PC-3 (cell line): ENCODE measurements at regions not wholly inside any gene's neighbourhood (a gene's known extent, or its start where the extent isn't known, plus 50 kb on each side); places are given as distances from the start of the nearest gene placed in this dataset.

Experiments used
- ATAC-seq: fragments of 200-7000 bp; cut with Tn5 transposase; 2 replicates; pipeline ENCODE4 v1.9.1; 2020; ENCODE audit warnings: mild to moderate bottlenecking, moderate library complexity
- BruUV-seq: library from RNA; stranded (reverse); fragments of 400-500 nt; replicated peaks from 2 replicates; lab custom pipeline; 2021; lab: Mats Ljungman, UMichigan
- CTCF ChIA-PET: fragments of 300-600 bp; sonication (Branson Sonifier 250); formaldehyde crosslinking; loops from one replicate; lab custom pipeline; 2022; ENCODE audit warnings: antibody characterized with exemption; lab: Charles Lee
- POLR2A ChIA-PET: fragments of 300-600 bp; sonication (Branson Sonifier 250); formaldehyde crosslinking; loops from one replicate; lab custom pipeline; 2022; ENCODE audit warnings: antibody characterized with exemption; ENCODE audit not compliant: unreplicated experiment; lab: Charles Lee
- DNase-seq: peaks from one replicate; pipeline ENCODE4 v3.0.0-alpha.2; 2015
- H2AFZ ChIP-seq: fragments of 300-600 bp; sonication (generic); 2 replicates; pipeline ENCODE4 v1.6.0; 2016; ENCODE audit warnings: antibody characterized with exemption, low read length
- H3F3A ChIP-seq: fragments of 300-600 bp; sonication (generic); one replicate; pipeline ENCODE4 v1.6.0; 2017; ENCODE audit warnings: antibody characterized with exemption, low read length, control low read depth, mild to moderate bottlenecking; ENCODE audit not compliant: unreplicated experiment
- H3K27ac ChIP-seq: fragments of 300-600 bp; sonication (generic); 2 replicates; pipeline ENCODE4 v1.5.1; 2016; ENCODE audit warnings: mild to moderate bottlenecking, low read length
- H3K27me3 ChIP-seq: fragments of 300-600 bp; sonication (generic); 2 replicates; pipeline ENCODE4 v1.6.1; 2016; ENCODE audit warnings: low read length, mixed read lengths
- H3K36me3 ChIP-seq: fragments of 300-600 bp; sonication (generic); 2 replicates; pipeline ENCODE4 v1.6.1; 2016; ENCODE audit warnings: low read depth, mixed run types, low read length, mixed read lengths
- H3K4me1 ChIP-seq: fragments of 300-600 bp; sonication (generic); 2 replicates; pipeline ENCODE4 v1.5.1; 2016; ENCODE audit warnings: low read length; ENCODE audit not compliant: insufficient read depth
- H3K4me2 ChIP-seq: fragments of 300-600 bp; sonication (generic); 2 replicates; pipeline ENCODE4 v1.6.0; 2016; ENCODE audit warnings: low read length
- H3K4me3 ChIP-seq: fragments of 300-600 bp; sonication (generic); 2 replicates; pipeline ENCODE4 v1.5.1; 2016; ENCODE audit warnings: mild to moderate bottlenecking, low read length, mixed read lengths
- H3K79me2 ChIP-seq: fragments of 300-600 bp; sonication (generic); 2 replicates; pipeline ENCODE4 v1.6.1; 2017; ENCODE audit warnings: low read length, mixed read lengths
- H3K9ac ChIP-seq: fragments of 300-600 bp; sonication (generic); 2 replicates; pipeline ENCODE4 v1.6.0; 2016; ENCODE audit warnings: mild to moderate bottlenecking, low read length
- H3K9me2 ChIP-seq: fragments of 300-600 bp; sonication (generic); replicated peaks from 2 replicates; pipeline ENCODE4 v1.6.1; 2016; ENCODE audit warnings: mixed run types, low read length, mixed read lengths
- H3K9me3 ChIP-seq: fragments of 300-600 bp; sonication (generic); 2 replicates; pipeline ENCODE4 v1.6.1; 2016; ENCODE audit warnings: low read length, mixed read lengths
- H4K20me1 ChIP-seq: fragments of 300-600 bp; sonication (generic); 2 replicates; pipeline ENCODE4 v1.6.1; 2016; ENCODE audit warnings: low read length, mixed read lengths
- EZH2 ChIP-seq: fragments of 300-600 bp; sonication (generic); IDR thresholded peaks from one replicate; pipeline ENCODE4 v1.6.1; 2017; ENCODE audit warnings: antibody characterized with exemption, mild to moderate bottlenecking, low read length; ENCODE audit not compliant: unreplicated experiment
- EZH2phosphoT487 ChIP-seq: fragments of 300-600 bp; sonication (generic); IDR thresholded peaks from 2 replicates; pipeline ENCODE4 v1.6.1; 2018; ENCODE audit warnings: mild to moderate bottlenecking, antibody characterized with exemption, low read length, borderline replicate concordance
- intact Hi-C: fragments of 100-400 bp; cut with micrococcal nuclease; formaldehyde crosslinking; loops from 2 replicates; pipeline ENCODE4 v1.9.0; 2023
- TF ChIP-seq, protein P1 (sequence below): fragments of 300-600 bp; sonication (generic); conservative IDR thresholded peaks from 2 replicates; pipeline ENCODE4 v1.5.1; 2017; ENCODE audit warnings: antibody characterized with exemption, low read depth, mild to moderate bottlenecking, low read length

DNA sequence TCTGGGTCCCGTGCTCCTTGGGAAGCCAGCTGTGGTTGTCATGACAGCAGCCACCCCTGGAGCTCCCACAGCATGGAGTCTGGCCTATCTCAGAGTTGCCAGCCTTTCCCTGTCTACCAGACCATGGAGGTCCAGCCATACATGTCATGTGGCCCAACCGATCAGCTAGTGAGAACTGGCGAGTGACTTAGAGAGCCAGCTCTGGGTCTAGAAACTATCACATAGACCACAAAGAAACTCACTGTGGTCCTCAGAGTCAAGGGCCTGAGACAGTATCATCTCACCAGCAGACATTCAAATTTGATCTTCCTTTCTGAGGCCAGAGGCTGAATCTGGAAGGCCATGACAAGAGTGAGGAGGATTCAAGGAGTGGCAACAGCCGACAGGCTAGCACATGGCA, 223.3 kb upstream of the GPR26 start:
- H3K4me2 ChIP-seq = no peak overlapping the region
- H3K9ac ChIP-seq = no peak overlapping the region
- ChIA-PET CTCF (no interaction called here), POLR2A (no interaction called here)
- no peaks in the 10 kb centered on the region for H3K4me1 ChIP-seq
- no peaks in the 10 kb centered on the region for H3K9me3 ChIP-seq
- H3K79me2 ChIP-seq = no peaks in the 10 kb centered on the region
- TF ChIP-seq, protein P1, sequence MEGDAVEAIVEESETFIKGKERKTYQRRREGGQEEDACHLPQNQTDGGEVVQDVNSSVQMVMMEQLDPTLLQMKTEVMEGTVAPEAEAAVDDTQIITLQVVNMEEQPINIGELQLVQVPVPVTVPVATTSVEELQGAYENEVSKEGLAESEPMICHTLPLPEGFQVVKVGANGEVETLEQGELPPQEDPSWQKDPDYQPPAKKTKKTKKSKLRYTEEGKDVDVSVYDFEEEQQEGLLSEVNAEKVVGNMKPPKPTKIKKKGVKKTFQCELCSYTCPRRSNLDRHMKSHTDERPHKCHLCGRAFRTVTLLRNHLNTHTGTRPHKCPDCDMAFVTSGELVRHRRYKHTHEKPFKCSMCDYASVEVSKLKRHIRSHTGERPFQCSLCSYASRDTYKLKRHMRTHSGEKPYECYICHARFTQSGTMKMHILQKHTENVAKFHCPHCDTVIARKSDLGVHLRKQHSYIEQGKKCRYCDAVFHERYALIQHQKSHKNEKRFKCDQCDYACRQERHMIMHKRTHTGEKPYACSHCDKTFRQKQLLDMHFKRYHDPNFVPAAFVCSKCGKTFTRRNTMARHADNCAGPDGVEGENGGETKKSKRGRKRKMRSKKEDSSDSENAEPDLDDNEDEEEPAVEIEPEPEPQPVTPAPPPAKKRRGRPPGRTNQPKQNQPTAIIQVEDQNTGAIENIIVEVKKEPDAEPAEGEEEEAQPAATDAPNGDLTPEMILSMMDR = no peak
- TF ChIP-seq EZH2phosphoT487 = no peak
- no peak for TF ChIP-seq EZH2
- H3F3A ChIP-seq = no peaks in the 10 kb centered on the region
- H3K9me2 ChIP-seq = no peaks in the 10 kb centered on the region
- H2AFZ ChIP-seq = no peak overlapping the region
- H3K27ac ChIP-seq = no peak overlapping the region
- intact Hi-C loops = no loop called here
- no peak for DNase-seq
- BruUV-seq = no TSS peak
- ATAC-seq = no peak
- H3K4me3 ChIP-seq = no peak overlapping the region
- no peaks in the 10 kb centered on the region for H3K36me3 ChIP-seq
- no peaks in the 10 kb centered on the region for H4K20me1 ChIP-seq
- peaks cover 54% of the 10 kb centered on the region for H3K27me3 ChIP-seq

DNA sequence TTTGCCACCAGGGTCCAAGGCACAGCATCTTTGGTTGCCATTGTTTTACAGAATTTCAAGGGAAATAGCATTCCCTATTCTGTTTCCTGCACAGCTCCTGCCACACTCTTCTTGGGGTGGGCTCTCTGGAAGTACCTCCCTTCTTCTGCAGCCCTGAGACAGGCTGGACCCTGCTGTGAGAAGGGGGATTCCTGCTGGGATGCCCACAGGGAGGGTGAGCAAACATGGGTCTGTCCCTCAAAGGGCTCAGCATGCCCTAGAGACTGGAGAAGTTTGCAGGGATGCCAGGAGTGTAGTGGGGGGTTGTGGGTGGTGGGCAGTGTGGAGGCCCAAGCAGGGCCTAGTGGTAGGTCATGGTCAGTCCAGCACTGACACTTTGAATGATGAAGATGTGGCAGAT, 222.2 kb upstream of the GPR26 start:
- no peaks in the 10 kb centered on the region for H3K9me3 ChIP-seq
- no peak overlapping the region for H3K4me2 ChIP-seq
- H3K27me3 ChIP-seq = peaks cover 49% of the 10 kb centered on the region
- no peak for DNase-seq
- no peak for TF ChIP-seq EZH2phosphoT487
- TF ChIP-seq, protein P1 = no peak
- ChIA-PET POLR2A (no interaction called here), CTCF (no interaction called here)
- H3K36me3 ChIP-seq = no peaks in the 10 kb centered on the region
- H3K79me2 ChIP-seq = no peaks in the 10 kb centered on the region
- H4K20me1 ChIP-seq = no peaks in the 10 kb centered on the region
- no peak overlapping the region for H3K9ac ChIP-seq
- H3K27ac ChIP-seq = no peak overlapping the region
- H3K9me2 ChIP-seq = no peaks in the 10 kb centered on the region
- H3K4me1 ChIP-seq = no peaks in the 10 kb centered on the region
- intact Hi-C loops = no loop called here
- BruUV-seq = no TSS peak
- ATAC-seq = no peak
- H3K4me3 ChIP-seq = no peak overlapping the region
- no peaks in the 10 kb centered on the region for H3F3A ChIP-seq
- H2AFZ ChIP-seq = no peak overlapping the region

DNA sequence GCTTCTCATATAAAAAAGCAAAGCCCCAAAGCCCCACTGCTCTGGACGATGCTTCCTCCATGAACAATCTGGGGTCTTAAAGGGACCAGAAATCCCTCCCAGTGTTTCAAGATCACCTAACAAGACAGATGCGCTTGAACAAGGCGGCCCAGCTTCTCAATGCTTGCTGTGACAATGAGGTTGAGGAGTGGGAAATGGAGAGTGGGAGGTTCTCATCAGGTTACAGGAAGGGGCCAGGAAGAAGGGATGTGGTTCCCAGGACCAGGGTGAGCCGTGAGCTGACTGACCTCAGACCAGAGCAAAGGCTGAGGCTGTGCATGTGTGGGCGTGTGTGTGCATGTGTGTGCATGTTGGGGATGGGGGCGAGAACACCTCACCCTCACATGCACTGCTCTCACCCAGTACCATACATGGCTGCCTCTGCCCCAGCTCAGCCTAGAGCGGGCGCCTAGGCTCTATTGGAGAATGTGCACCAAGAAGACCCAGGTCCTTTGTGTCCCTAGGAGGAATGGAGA, 220.8 kb upstream of the GPR26 start:
- Histone ChIP-seq H3K4me2 (no peak overlapping the region), H3F3A (no peaks in the 10 kb centered on the region), H3K79me2 (no peaks in the 10 kb centered on the region), H3K9ac (no peak overlapping the region), H4K20me1 (no peaks in the 10 kb centered on the region), H3K36me3 (no peaks in the 10 kb centered on the region), H3K27me3 (peaks cover 35% of the 10 kb centered on the region), H3K9me3 (no peaks in the 10 kb centered on the region), H3K27ac (no peak overlapping the region), H2AFZ (no peak overlapping the region), H3K4me3 (no peak overlapping the region), H3K9me2 (no peaks in the 10 kb centered on the region), H3K4me1 (no peaks in the 10 kb centered on the region)
- TF ChIP-seq EZH2phosphoT487 = no peak
- TF ChIP-seq, protein P1 = no peak
- POLR2A ChIA-PET = no interaction called here
- CTCF ChIA-PET = no interaction called here
- DNase-seq = no peak
- BruUV-seq = no TSS peak
- intact Hi-C loops = no loop called here
- ATAC-seq = no peak
